Mucosa of descending colon (tissue), 3 donors: ENCODE measurements at regions not wholly inside any gene's neighbourhood (a gene's known extent, or its start where the extent isn't known, plus 50 kb on each side); places are given as distances from the start of the nearest gene placed in this dataset.
"Not testable (repeated sequence)": the region's sequence is repeated elsewhere in the genome, so short reads cannot be mapped to it uniquely, and the experiment has no call there.

ENCODE experiments used
- ATAC-seq: fragments of 200-7000 bp; cut with Tn5 transposase; one replicate; pipeline ENCODE4 v1.9.1; 2020; ENCODE audit warnings: mild to moderate bottlenecking, moderate library complexity
- DNase-seq, 3 donors: peaks; one replicate each; pipeline ENCODE4 v3.0.0-alpha.2; 2020
- H3K36me3 ChIP-seq: fragments of 200-600 bp; one replicate; pipeline ENCODE4 v1.8.0; 2021; ENCODE audit warnings: low read depth, mild to moderate bottlenecking
- H3K4me1 ChIP-seq: fragments of 200-600 bp; one replicate; pipeline ENCODE4 v1.8.0; 2021; ENCODE audit warnings: low read depth, mild to moderate bottlenecking
- H3K4me3 ChIP-seq: fragments of 200-600 bp; one replicate; pipeline ENCODE4 v1.8.0; 2021; ENCODE audit warnings: mild to moderate bottlenecking
- H3K9me3 ChIP-seq: fragments of 200-600 bp; one replicate; pipeline ENCODE4 v1.8.0; 2021; ENCODE audit warnings: mild to moderate bottlenecking
- intact Hi-C, 2 donors: fragments of 100-400 bp; cut with DNase I in 1 of 2; cut with micrococcal nuclease in 1 of 2; formaldehyde crosslinking; loops; one replicate each; pipeline versions ENCODE4 v1.11.0 to v1.11.1; 2022; cut with DNase I, micrococcal nuclease
- TF ChIP-seq, protein P1 (sequence below): fragments of 200-600 bp; IDR thresholded peaks from one replicate; pipeline ENCODE4 v1.8.0; 2022; ENCODE audit warnings: antibody characterized with exemption, mild to moderate bottlenecking
- donor health status: DM: no; HTN: no; CAD: no; lungs with moderate emphysema.
- donor health status: DM: no; HTN: no; CAD: no.
- donor health status: DM: no; HTN: yes; CAD: no.

DNA sequence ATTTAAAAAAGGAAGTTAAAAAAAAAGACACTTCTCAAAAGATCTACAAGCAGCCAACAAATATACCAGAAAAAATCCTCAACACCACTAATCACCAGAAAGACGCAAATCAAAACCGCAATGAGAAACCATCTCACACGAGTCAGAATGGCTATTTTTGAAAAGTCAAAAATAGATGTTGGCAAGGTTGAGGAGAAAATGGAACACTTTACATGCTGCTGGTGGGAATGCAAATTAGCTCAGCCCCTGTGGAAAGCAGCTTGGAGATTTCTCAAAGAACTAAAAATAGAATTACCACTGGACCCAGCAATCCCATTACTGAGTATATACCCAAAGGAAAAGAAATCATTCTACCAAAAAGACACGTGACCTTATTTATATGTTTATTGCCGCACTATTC, 574.7 kb upstream of the ADAMTS9 start:
- no peak for DNase-seq

DNA sequence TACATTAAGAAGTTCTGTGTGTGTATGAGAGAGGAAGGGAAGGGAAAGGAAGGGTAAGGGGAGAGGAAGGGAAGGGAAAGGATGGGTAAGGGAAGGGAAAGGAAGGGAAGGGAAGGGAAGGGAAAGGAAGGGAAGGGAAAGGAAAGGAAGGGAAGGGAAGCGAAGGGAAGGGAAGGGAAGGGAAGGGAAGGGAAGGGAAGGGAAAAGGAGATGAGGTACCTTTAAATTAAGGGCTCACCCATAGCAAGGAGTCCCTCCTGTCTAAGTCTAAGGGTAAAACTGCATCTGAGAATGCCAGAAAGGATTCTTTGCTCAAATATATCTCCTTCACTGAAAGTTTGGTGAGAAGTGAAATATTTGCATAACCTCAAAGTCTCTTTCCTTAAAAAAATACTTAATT, 572.1 kb upstream of the ADAMTS9 start:
- H3K36me3 ChIP-seq, result no peaks in the 10 kb centered on the region
- no peak for ATAC-seq
- no peak overlapping the region for H3K4me3 ChIP-seq
- H3K4me1 ChIP-seq, result no peaks in the 10 kb centered on the region
- DNase-seq, result no peak
- H3K9me3 ChIP-seq, result no peaks in the 10 kb centered on the region
- intact Hi-C loops, result no loop called here
- TF ChIP-seq, protein P1, sequence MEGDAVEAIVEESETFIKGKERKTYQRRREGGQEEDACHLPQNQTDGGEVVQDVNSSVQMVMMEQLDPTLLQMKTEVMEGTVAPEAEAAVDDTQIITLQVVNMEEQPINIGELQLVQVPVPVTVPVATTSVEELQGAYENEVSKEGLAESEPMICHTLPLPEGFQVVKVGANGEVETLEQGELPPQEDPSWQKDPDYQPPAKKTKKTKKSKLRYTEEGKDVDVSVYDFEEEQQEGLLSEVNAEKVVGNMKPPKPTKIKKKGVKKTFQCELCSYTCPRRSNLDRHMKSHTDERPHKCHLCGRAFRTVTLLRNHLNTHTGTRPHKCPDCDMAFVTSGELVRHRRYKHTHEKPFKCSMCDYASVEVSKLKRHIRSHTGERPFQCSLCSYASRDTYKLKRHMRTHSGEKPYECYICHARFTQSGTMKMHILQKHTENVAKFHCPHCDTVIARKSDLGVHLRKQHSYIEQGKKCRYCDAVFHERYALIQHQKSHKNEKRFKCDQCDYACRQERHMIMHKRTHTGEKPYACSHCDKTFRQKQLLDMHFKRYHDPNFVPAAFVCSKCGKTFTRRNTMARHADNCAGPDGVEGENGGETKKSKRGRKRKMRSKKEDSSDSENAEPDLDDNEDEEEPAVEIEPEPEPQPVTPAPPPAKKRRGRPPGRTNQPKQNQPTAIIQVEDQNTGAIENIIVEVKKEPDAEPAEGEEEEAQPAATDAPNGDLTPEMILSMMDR, result no peak

More for the DNA sequence above, 574.7 kb upstream of the ADAMTS9 start:
- TF ChIP-seq, protein P1, result no peak
- H3K9me3 ChIP-seq, result no peaks in the 10 kb centered on the region
- no peaks in the 10 kb centered on the region for H3K36me3 ChIP-seq
- intact Hi-C loops, result no loop called here
- H3K4me3 ChIP-seq, result no peak overlapping the region
- no peaks in the 10 kb centered on the region for H3K4me1 ChIP-seq
- no peak for ATAC-seq

GRCh38 chr3:65252914-65253313, 565.1 kb upstream of the ADAMTS9 start:
- DNase-seq, intact Hi-C loops, H3K4me3 ChIP-seq, H3K4me1 ChIP-seq, ATAC-seq, H3K36me3 ChIP-seq, H3K9me3 ChIP-seq: not testable (repeated sequence)

DNA sequence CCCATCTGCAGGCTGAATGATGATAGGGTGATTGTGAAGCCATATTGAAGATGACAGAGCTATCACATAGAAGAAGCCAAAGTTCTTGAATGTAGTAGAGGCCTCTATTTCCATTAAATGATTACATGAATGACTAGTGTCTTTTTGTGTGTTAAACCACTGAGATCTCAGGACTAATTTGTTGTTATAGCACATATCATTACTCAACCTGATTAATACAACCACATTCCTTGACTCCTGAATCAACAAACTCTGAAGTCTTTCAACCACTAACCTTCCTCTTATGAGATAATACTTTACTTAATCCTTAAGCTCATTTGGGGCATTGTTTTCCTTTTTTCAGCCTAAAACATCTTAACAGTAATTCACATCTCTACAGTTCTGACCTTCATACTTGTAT, 564.5 kb upstream of the ADAMTS9 start:
- intact Hi-C loops, result no loop called here
- Histone ChIP-seq H3K4me3 (no peak overlapping the region), H3K4me1 (no peaks in the 10 kb centered on the region), H3K36me3 (no peaks in the 10 kb centered on the region), H3K9me3 (no peaks in the 10 kb centered on the region)
- DNase-seq (no peak), ATAC-seq (no peak)
- TF ChIP-seq, protein P1, result no peak

DNA sequence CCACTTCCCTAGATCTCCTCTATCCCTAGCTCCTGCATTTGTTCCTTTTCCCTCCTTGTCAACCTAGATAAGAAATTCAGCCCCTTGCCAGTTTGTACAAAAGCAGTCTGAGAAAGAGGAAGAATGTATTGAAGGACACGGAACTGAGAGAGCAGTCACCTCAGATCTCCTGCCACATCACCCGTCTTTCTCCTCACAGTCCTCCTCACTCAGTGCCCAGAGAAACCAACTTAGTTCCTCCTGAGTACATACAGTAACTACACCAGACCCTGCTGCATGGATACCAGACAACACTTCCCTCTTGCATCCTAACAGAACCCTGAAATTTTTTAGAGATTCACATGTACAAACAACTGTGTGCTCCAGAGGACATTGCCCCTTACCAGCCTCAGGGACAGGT, 563.6 kb upstream of the ADAMTS9 start:
- H3K9me3 ChIP-seq, result no peaks in the 10 kb centered on the region
- TF ChIP-seq, protein P1, result no peak
- intact Hi-C loops, result no loop called here
- no peaks in the 10 kb centered on the region for H3K36me3 ChIP-seq
- ATAC-seq, result no peak
- no peak overlapping the region for H3K4me3 ChIP-seq
- no peaks in the 10 kb centered on the region for H3K4me1 ChIP-seq
- DNase-seq, result no peak

DNA sequence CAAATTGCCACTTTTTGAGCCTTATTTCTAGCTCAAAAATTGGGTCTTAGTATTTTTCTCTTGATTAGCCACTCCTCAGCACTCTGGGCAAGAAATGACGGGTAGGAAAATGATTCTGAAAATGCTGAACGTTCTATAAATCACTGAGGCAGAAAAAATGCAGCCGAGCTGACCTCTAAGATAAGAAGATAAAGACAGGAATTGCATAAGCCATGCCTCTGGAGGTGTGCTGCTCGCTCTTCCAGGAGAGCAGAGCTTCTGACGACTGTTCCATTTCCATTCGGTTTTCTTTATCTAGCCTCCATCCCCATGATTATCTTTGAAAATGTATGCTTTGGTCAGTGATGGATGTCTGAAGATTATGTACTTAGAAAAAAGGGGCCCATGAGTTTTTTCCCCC, 558.8 kb upstream of the ADAMTS9 start:
- Histone ChIP-seq H3K9me3 (no peaks in the 10 kb centered on the region), H3K36me3 (no peaks in the 10 kb centered on the region), H3K4me3 (no peak overlapping the region), H3K4me1 (no peaks in the 10 kb centered on the region)
- ATAC-seq, result no peak
- TF ChIP-seq, protein P1, result no peak
- intact Hi-C loops, result loop anchor here (5.0 kb wide), 1 partner anchor 714 kb away; no protein-coding TSS in a partner anchor
- no peak for DNase-seq
